ENCODE measurements at regions not wholly inside any gene's neighbourhood (a gene's known extent, or its start where the extent isn't known, plus 50 kb on each side); places are given as distances from the start of the nearest gene placed in this dataset.

DNA sequence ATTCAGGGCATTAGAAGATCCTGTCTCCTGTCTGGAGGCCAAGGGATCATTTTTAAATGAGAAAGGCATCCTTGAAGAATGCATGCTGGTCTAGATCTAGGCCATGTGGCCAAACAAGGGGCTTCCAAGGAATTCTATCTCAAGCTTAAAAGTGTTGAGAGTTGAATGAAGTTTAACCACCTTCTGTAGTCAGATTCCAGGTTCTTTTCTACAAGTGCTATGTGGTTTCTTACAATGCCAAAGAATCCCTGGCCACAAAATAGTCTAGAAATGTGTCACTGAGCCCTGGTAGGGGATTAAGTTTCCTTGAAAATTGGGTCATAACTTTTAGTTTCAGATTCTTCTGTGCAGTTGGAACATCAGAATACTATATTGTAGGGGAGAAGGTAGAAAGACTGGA lies 640.7 kb upstream of the ACVR2A start:
- DNase-seq = peak; percentile 24
- TF ChIP-seq, protein P1, sequence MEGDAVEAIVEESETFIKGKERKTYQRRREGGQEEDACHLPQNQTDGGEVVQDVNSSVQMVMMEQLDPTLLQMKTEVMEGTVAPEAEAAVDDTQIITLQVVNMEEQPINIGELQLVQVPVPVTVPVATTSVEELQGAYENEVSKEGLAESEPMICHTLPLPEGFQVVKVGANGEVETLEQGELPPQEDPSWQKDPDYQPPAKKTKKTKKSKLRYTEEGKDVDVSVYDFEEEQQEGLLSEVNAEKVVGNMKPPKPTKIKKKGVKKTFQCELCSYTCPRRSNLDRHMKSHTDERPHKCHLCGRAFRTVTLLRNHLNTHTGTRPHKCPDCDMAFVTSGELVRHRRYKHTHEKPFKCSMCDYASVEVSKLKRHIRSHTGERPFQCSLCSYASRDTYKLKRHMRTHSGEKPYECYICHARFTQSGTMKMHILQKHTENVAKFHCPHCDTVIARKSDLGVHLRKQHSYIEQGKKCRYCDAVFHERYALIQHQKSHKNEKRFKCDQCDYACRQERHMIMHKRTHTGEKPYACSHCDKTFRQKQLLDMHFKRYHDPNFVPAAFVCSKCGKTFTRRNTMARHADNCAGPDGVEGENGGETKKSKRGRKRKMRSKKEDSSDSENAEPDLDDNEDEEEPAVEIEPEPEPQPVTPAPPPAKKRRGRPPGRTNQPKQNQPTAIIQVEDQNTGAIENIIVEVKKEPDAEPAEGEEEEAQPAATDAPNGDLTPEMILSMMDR (IDR thresholded peaks at IDR 0.05; ENCODE audit: low read depth, low read length, missing control alignments) = no peak
- in situ Hi-C loops (cut with HindIII; ENCODE audit: low pct_ligation_motif_present, low sequenced_read_pairs) = no loop called here
- Histone ChIP-seq H3K36me3 (replicated peaks) (no peaks in the 10 kb centered on the region), H3K27ac (no peak overlapping the region), H3K4me3 (ENCODE audit: low read depth, low read length) (no peak overlapping the region), H3K27me3 (replicated peaks) (no peaks in the 10 kb centered on the region)

DNA sequence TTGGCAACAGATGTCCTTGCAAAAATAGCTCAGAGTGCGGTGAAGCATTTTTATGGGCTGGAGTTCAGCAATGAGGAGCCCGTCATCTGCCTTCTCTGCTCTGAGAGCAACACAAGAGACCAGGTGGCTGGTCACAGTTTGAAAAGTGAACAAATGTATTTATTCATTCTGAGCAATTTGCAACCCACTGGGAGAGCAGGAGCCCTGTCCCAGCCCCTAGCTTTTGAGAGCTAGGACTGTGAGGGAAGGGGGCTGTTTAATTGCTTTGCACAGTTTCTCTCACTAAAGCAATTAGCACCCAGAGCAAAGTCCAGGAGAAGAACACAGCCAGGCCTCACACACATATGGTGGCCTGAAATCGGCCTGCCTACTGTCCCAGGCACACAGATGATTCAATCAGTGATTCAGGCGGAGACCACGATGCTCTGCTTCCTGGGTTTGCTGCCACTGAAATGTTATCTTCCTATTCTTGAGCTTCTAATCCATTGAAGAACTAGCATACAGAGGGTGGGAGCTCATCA lies 646.1 kb upstream of the ACVR2A start:
- H3K27ac ChIP-seq = no peak overlapping the region
- H3K27me3 ChIP-seq (replicated peaks) = no peaks in the 10 kb centered on the region

DNA sequence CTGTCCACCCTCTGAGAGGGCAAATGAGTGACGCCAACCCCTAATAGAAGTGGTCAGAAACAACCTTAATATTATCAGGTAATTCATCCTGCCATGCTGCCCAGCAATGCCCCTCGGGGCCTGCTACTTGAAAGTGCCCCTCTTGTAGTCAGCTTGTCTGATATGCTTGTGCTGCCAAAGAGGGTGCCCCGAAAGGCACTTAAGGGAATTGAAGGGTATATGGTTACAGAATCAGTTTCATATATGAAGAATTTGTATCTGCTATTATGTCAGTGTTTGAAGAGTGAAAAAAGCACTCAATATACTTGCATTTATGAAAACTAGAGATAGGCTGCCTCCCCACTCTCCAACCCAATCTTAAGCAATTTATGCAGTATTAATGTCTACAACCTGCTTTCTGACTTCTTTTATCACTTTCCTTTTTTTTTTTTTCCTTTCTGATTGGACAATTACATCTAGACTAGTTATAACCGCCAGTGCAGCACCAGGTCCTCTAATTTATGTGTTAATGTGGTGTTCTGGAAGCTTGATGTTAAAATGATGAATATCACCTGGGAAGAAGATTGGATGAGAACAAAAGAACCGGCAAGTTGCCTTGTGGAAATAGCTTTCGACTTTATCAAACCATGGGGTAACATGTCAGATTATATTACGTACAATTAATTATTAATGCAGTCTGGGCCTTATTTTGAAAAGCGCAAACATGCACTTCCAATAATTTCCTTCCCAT lies 646.9 kb upstream of the ACVR2A start:
- H3K4me3 ChIP-seq (ENCODE audit: low read depth, low read length) = no peak overlapping the region
- H3K36me3 ChIP-seq (replicated peaks) = no peaks in the 10 kb centered on the region
- no peak for DNase-seq
- no peak overlapping the region for H3K27ac ChIP-seq
- in situ Hi-C loops (cut with HindIII; ENCODE audit: low pct_ligation_motif_present, low sequenced_read_pairs) = no loop called here
- TF ChIP-seq, protein P1 (IDR thresholded peaks at IDR 0.05; ENCODE audit: low read depth, low read length, missing control alignments) = no peak
- no peaks in the 10 kb centered on the region for H3K27me3 ChIP-seq (replicated peaks)

More for the DNA sequence above, 646.1 kb upstream of the ACVR2A start:
- TF ChIP-seq, protein P1 (IDR thresholded peaks at IDR 0.05; ENCODE audit: low read depth, low read length, missing control alignments) = no peak
- Histone ChIP-seq H3K4me3 (ENCODE audit: low read depth, low read length) (no peak overlapping the region), H3K36me3 (replicated peaks) (no peaks in the 10 kb centered on the region)
- no peak for DNase-seq
- in situ Hi-C loops (cut with HindIII; ENCODE audit: low pct_ligation_motif_present, low sequenced_read_pairs) = no loop called here

DNA sequence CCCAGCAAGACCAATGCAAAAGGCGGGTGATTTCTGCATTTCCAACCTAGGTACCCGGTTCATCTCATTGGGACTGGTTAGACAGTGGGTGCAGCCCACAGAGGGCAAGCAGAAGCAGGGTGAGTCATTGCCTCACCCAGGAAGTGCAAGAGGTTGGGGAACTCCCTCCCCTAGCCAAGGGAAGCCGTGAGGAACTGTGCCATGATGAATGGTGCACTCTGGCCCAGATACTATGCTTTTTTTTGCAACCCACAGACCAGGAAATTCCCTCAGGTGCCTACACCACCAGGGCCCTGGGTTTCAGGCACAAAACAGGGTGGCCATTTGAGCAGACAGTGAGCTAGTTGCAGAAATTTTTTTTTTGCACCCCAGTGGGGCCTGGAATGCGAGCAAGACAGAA lies 662.6 kb upstream of the ACVR2A start:
- TF ChIP-seq, protein P1 (IDR thresholded peaks at IDR 0.05; ENCODE audit: low read depth, low read length, missing control alignments) = no peak
- Histone ChIP-seq H3K36me3 (replicated peaks) (no peaks in the 10 kb centered on the region), H3K27ac (no peak overlapping the region), H3K4me3 (ENCODE audit: low read depth, low read length) (no peak overlapping the region), H3K27me3 (replicated peaks) (no peaks in the 10 kb centered on the region)
- DNase-seq = no peak
- in situ Hi-C loops (cut with HindIII; ENCODE audit: low pct_ligation_motif_present, low sequenced_read_pairs) = no loop called here

DNA sequence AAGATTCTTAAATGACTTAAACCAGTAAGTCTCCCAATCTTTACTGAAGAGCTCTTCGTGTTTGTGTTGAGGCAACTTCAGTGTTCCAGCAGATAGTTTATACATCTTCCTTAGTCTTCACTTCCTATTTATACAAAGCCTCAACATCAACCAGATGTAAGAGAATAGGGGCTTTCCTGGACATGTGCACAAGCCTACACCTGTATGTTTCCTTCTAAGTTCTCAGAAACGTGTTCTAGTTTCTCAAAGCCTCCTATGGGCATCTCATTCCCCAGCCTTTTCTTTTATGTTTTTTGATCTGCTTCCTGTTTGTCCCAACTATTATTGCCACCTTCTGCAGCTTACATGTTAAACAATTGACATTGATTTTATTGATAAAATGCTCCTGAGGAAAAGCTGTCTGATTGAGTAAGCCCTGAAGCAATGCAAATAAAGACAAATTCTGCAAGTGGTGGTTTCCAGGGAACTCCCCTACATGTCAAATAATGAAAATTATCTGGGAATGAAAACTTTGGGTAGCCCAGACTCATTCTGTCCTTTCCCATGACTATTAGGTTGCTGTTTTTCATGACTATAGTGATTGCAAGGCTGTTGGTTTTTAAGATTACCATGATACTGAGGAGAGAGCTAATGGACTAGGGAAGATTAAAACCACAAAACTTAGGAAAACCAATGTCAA lies 663.3 kb upstream of the ACVR2A start:
- H3K4me3 ChIP-seq (ENCODE audit: low read depth, low read length) = no peak overlapping the region
- in situ Hi-C loops (cut with HindIII; ENCODE audit: low pct_ligation_motif_present, low sequenced_read_pairs) = no loop called here
- H3K36me3 ChIP-seq (replicated peaks) = no peaks in the 10 kb centered on the region
- H3K27ac ChIP-seq = no peak overlapping the region
- no peak for DNase-seq
- TF ChIP-seq, protein P1 (IDR thresholded peaks at IDR 0.05; ENCODE audit: low read depth, low read length, missing control alignments) = no peak
- H3K27me3 ChIP-seq (replicated peaks) = no peaks in the 10 kb centered on the region
